SK-N-SH (cell line): ENCODE measurements at regions not wholly inside any gene's neighbourhood (a gene's known extent, or its start where the extent isn't known, plus 50 kb on each side); places are given as distances from the start of the nearest gene placed in this dataset.

Source experiments
- EZH2phosphoT487 ChIP-seq: fragments of 200-600 bp; sonication (generic); IDR thresholded peaks from 2 replicates; pipeline ENCODE4 v1.6.1; 2017; ENCODE audit warnings: low read depth, mixed run types, mild to moderate bottlenecking, antibody characterized with exemption, moderate library complexity, borderline replicate concordance
- MXI1 ChIP-seq: IDR thresholded peaks from 2 replicates; pipeline ENCODE4 v1.6.1; 2012; ENCODE audit warnings: mild to moderate bottlenecking, low read depth, low read length, improper control_type of control experiment
- NRF1 ChIP-seq: IDR thresholded peaks from 2 replicates; pipeline ENCODE4 v1.6.1; 2012; ENCODE audit warnings: low read depth, mild to moderate bottlenecking, low read length
- POLR2AphosphoS5 ChIP-seq: IDR thresholded peaks from 2 replicates; pipeline ENCODE4 v1.6.1; 2012; ENCODE audit warnings: low read depth, low read length
- SIN3A ChIP-seq: IDR thresholded peaks from 2 replicates; pipeline ENCODE4 v1.6.1; 2012; ENCODE audit warnings: low read depth, mild to moderate bottlenecking, low read length, moderate library complexity, borderline replicate concordance
- TAF1 ChIP-seq: IDR thresholded peaks from 2 replicates; pipeline ENCODE4 v1.6.1; 2012; ENCODE audit warnings: low read depth, mild to moderate bottlenecking, low read length, moderate library complexity, borderline replicate concordance
- TEAD4 ChIP-seq: IDR thresholded peaks from 2 replicates; pipeline ENCODE4 v1.4.0; 2012; ENCODE audit warnings: mild to moderate bottlenecking, borderline replicate concordance; ENCODE audit not compliant: insufficient read depth
- TF ChIP-seq, protein P1 (sequence below): fragments of 200-600 bp; sonication (generic); IDR thresholded peaks from 2 replicates; pipeline ENCODE4 v1.6.1; 2017; ENCODE audit warnings: antibody characterized with exemption, mild to moderate bottlenecking, moderate library complexity
- TF ChIP-seq, protein P2 (sequence below): IDR thresholded peaks from 2 replicates; pipeline ENCODE4; 2012
- TF ChIP-seq, protein P3 (sequence below): IDR thresholded peaks from 2 replicates; pipeline ENCODE4 v1.4.0; 2012; ENCODE audit warnings: low read depth
- TF ChIP-seq, protein P4 (sequence below): fragments of 150-350 bp; IDR thresholded peaks from 2 replicates; pipeline ENCODE4 v1.6.1; 2017; ENCODE audit warnings: antibody characterized with exemption, low read length, low read depth, borderline replicate concordance
- TF ChIP-seq, protein P5 (sequence below): IDR thresholded peaks from 2 replicates; pipeline ENCODE4 v1.6.1; 2012; ENCODE audit warnings: mild to moderate bottlenecking, low read depth, low read length, moderate library complexity

DNA sequence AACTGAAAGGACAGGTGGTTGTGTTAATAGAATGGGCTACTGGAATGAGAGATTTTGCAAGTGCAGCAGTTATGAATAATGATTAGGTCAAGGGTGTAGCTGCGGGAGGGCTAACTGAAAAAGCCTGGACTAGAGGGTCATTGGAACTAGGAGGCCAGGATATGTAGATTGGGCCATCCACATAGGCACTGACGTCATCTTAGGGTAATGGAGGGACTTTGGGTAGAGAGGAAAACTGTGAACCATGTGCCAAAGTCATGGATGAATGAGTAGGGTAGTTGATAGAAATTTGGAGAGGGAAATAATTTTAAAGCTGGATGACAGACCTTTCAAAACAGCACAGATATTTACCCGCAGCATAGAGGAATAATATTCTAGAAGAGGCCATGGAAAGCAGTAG, 123.6 kb upstream of the SLITRK2 start:
- TF ChIP-seq TEAD4 (no peak), TAF1 (no peak), MXI1 (no peak), NRF1 (no peak), POLR2AphosphoS5 (no peak), SIN3A (no peak), EZH2phosphoT487 (no peak)
- TF ChIP-seq, protein P1, sequence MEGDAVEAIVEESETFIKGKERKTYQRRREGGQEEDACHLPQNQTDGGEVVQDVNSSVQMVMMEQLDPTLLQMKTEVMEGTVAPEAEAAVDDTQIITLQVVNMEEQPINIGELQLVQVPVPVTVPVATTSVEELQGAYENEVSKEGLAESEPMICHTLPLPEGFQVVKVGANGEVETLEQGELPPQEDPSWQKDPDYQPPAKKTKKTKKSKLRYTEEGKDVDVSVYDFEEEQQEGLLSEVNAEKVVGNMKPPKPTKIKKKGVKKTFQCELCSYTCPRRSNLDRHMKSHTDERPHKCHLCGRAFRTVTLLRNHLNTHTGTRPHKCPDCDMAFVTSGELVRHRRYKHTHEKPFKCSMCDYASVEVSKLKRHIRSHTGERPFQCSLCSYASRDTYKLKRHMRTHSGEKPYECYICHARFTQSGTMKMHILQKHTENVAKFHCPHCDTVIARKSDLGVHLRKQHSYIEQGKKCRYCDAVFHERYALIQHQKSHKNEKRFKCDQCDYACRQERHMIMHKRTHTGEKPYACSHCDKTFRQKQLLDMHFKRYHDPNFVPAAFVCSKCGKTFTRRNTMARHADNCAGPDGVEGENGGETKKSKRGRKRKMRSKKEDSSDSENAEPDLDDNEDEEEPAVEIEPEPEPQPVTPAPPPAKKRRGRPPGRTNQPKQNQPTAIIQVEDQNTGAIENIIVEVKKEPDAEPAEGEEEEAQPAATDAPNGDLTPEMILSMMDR = no peak
- TF ChIP-seq, protein P2, sequence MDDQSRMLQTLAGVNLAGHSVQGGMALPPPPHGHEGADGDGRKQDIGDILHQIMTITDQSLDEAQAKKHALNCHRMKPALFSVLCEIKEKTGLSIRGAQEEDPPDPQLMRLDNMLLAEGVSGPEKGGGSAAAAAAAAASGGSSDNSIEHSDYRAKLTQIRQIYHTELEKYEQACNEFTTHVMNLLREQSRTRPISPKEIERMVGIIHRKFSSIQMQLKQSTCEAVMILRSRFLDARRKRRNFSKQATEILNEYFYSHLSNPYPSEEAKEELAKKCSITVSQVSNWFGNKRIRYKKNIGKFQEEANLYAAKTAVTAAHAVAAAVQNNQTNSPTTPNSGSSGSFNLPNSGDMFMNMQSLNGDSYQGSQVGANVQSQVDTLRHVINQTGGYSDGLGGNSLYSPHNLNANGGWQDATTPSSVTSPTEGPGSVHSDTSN = no peak
- TF ChIP-seq, protein P3, sequence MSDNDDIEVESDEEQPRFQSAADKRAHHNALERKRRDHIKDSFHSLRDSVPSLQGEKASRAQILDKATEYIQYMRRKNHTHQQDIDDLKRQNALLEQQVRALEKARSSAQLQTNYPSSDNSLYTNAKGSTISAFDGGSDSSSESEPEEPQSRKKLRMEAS = no peak
- TF ChIP-seq, protein P4, sequence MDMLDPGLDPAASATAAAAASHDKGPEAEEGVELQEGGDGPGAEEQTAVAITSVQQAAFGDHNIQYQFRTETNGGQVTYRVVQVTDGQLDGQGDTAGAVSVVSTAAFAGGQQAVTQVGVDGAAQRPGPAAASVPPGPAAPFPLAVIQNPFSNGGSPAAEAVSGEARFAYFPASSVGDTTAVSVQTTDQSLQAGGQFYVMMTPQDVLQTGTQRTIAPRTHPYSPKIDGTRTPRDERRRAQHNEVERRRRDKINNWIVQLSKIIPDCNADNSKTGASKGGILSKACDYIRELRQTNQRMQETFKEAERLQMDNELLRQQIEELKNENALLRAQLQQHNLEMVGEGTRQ = no peak
- TF ChIP-seq, protein P5, sequence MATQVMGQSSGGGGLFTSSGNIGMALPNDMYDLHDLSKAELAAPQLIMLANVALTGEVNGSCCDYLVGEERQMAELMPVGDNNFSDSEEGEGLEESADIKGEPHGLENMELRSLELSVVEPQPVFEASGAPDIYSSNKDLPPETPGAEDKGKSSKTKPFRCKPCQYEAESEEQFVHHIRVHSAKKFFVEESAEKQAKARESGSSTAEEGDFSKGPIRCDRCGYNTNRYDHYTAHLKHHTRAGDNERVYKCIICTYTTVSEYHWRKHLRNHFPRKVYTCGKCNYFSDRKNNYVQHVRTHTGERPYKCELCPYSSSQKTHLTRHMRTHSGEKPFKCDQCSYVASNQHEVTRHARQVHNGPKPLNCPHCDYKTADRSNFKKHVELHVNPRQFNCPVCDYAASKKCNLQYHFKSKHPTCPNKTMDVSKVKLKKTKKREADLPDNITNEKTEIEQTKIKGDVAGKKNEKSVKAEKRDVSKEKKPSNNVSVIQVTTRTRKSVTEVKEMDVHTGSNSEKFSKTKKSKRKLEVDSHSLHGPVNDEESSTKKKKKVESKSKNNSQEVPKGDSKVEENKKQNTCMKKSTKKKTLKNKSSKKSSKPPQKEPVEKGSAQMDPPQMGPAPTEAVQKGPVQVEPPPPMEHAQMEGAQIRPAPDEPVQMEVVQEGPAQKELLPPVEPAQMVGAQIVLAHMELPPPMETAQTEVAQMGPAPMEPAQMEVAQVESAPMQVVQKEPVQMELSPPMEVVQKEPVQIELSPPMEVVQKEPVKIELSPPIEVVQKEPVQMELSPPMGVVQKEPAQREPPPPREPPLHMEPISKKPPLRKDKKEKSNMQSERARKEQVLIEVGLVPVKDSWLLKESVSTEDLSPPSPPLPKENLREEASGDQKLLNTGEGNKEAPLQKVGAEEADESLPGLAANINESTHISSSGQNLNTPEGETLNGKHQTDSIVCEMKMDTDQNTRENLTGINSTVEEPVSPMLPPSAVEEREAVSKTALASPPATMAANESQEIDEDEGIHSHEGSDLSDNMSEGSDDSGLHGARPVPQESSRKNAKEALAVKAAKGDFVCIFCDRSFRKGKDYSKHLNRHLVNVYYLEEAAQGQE = no peak
